ENCODE measurements at regions not wholly inside any gene's neighbourhood (a gene's known extent, or its start where the extent isn't known, plus 50 kb on each side); places are given as distances from the start of the nearest gene placed in this dataset.

GRCh38 chr6:120556491-120556890, 777.8 kb downstream of the TBC1D32 start:
- no peak for DNase-seq
- no peak overlapping the region for H3K27ac ChIP-seq
- no peaks in the 10 kb centered on the region for H3K36me3 ChIP-seq
- H3K4me3 ChIP-seq = no peak overlapping the region
- no peaks in the 10 kb centered on the region for H3K27me3 ChIP-seq
- TF ChIP-seq CTCF (IDR thresholded peaks at IDR 0.05) (no peak), POLR2A (IDR thresholded peaks at IDR 0.05) (no peak)
- H3K4me1 ChIP-seq = no peaks in the 10 kb centered on the region
- H3K9me3 ChIP-seq = no peaks in the 10 kb centered on the region

GRCh38 chr6:120553353-120553752, 780.9 kb downstream of the TBC1D32 start:
- no peak for DNase-seq
- Histone ChIP-seq H3K36me3 (no peaks in the 10 kb centered on the region), H3K4me1 (no peaks in the 10 kb centered on the region), H3K9me3 (no peaks in the 10 kb centered on the region), H3K27me3 (no peaks in the 10 kb centered on the region), H3K27ac (no peak overlapping the region), H3K4me3 (no peak overlapping the region)
- no peak for TF ChIP-seq POLR2A (IDR thresholded peaks at IDR 0.05)
- no peak for TF ChIP-seq CTCF (IDR thresholded peaks at IDR 0.05)

- Histone ChIP-seq H3K36me3 (no peaks in the 10 kb centered on the region), H3K9me3 (no peaks in the 10 kb centered on the region), H3K27ac (no peak overlapping the region), H3K4me1 (no peaks in the 10 kb centered on the region), H3K4me3 (no peak overlapping the region), H3K27me3 (no peaks in the 10 kb centered on the region)
- TF ChIP-seq POLR2A (IDR thresholded peaks at IDR 0.05) = no peak
- TF ChIP-seq CTCF (IDR thresholded peaks at IDR 0.05) = no peak
- no peak for DNase-seq
These were observed 788.9 kb downstream of the TBC1D32 start for GRCh38 chr6:120545353-120545752.

- H3K4me1 ChIP-seq = no peaks in the 10 kb centered on the region
- DNase-seq = no peak
- no peaks in the 10 kb centered on the region for H3K9me3 ChIP-seq
- TF ChIP-seq CTCF (IDR thresholded peaks at IDR 0.05) (no peak), POLR2A (IDR thresholded peaks at IDR 0.05) (no peak)
- no peak overlapping the region for H3K27ac ChIP-seq
- H3K27me3 ChIP-seq = no peaks in the 10 kb centered on the region
- no peaks in the 10 kb centered on the region for H3K36me3 ChIP-seq
- H3K4me3 ChIP-seq = no peak overlapping the region
These were observed 799.3 kb downstream of the TBC1D32 start for GRCh38 chr6:120534954-120535353.

- Histone ChIP-seq H3K4me3 (no peak overlapping the region), H3K9me3 (no peaks in the 10 kb centered on the region), H3K27ac (no peak overlapping the region), H3K27me3 (no peaks in the 10 kb centered on the region), H3K4me1 (no peaks in the 10 kb centered on the region), H3K36me3 (no peaks in the 10 kb centered on the region)
- no peak for DNase-seq
- no peak for TF ChIP-seq POLR2A (IDR thresholded peaks at IDR 0.05)
- TF ChIP-seq CTCF (IDR thresholded peaks at IDR 0.05) = no peak
These were observed 807.7 kb downstream of the TBC1D32 start for GRCh38 chr6:120526576-120526975.

- no peak overlapping the region for H3K27ac ChIP-seq
- no peaks in the 10 kb centered on the region for H3K4me1 ChIP-seq
- no peaks in the 10 kb centered on the region for H3K36me3 ChIP-seq
- H3K9me3 ChIP-seq = no peaks in the 10 kb centered on the region
- DNase-seq = no peak
- TF ChIP-seq POLR2A (IDR thresholded peaks at IDR 0.05) (no peak), CTCF (IDR thresholded peaks at IDR 0.05) (no peak)
- H3K4me3 ChIP-seq = no peak overlapping the region
- H3K27me3 ChIP-seq = no peaks in the 10 kb centered on the region
These were observed 819.7 kb downstream of the TBC1D32 start for GRCh38 chr6:120514544-120514943.

All from Peyer's patch (tissue), 4 donors.